PC-3 (cell line): ENCODE measurements at regions not wholly inside any gene's neighbourhood (a gene's known extent, or its start where the extent isn't known, plus 50 kb on each side); places are given as distances from the start of the nearest gene placed in this dataset.

Source experiments
- ATAC-seq: fragments of 200-7000 bp; cut with Tn5 transposase; 2 replicates; pipeline ENCODE4 v1.9.1; 2020; ENCODE audit warnings: mild to moderate bottlenecking, moderate library complexity
- BruUV-seq: library from RNA; stranded (reverse); fragments of 400-500 nt; replicated peaks from 2 replicates; lab custom pipeline; 2021; lab: Mats Ljungman, UMichigan
- CTCF ChIA-PET: fragments of 300-600 bp; sonication (Branson Sonifier 250); formaldehyde crosslinking; loops from one replicate; lab custom pipeline; 2022; ENCODE audit warnings: antibody characterized with exemption; lab: Charles Lee
- POLR2A ChIA-PET: fragments of 300-600 bp; sonication (Branson Sonifier 250); formaldehyde crosslinking; loops from one replicate; lab custom pipeline; 2022; ENCODE audit warnings: antibody characterized with exemption; ENCODE audit not compliant: unreplicated experiment; lab: Charles Lee
- DNase-seq: peaks from one replicate; pipeline ENCODE4 v3.0.0-alpha.2; 2015
- H2AFZ ChIP-seq: fragments of 300-600 bp; sonication (generic); 2 replicates; pipeline ENCODE4 v1.6.0; 2016; ENCODE audit warnings: antibody characterized with exemption, low read length
- H3F3A ChIP-seq: fragments of 300-600 bp; sonication (generic); one replicate; pipeline ENCODE4 v1.6.0; 2017; ENCODE audit warnings: antibody characterized with exemption, low read length, control low read depth, mild to moderate bottlenecking; ENCODE audit not compliant: unreplicated experiment
- H3K27ac ChIP-seq: fragments of 300-600 bp; sonication (generic); 2 replicates; pipeline ENCODE4 v1.5.1; 2016; ENCODE audit warnings: mild to moderate bottlenecking, low read length
- H3K27me3 ChIP-seq: fragments of 300-600 bp; sonication (generic); 2 replicates; pipeline ENCODE4 v1.6.1; 2016; ENCODE audit warnings: low read length, mixed read lengths
- H3K36me3 ChIP-seq: fragments of 300-600 bp; sonication (generic); 2 replicates; pipeline ENCODE4 v1.6.1; 2016; ENCODE audit warnings: low read depth, mixed run types, low read length, mixed read lengths
- H3K4me1 ChIP-seq: fragments of 300-600 bp; sonication (generic); 2 replicates; pipeline ENCODE4 v1.5.1; 2016; ENCODE audit warnings: low read length; ENCODE audit not compliant: insufficient read depth
- H3K4me2 ChIP-seq: fragments of 300-600 bp; sonication (generic); 2 replicates; pipeline ENCODE4 v1.6.0; 2016; ENCODE audit warnings: low read length
- H3K4me3 ChIP-seq: fragments of 300-600 bp; sonication (generic); 2 replicates; pipeline ENCODE4 v1.5.1; 2016; ENCODE audit warnings: mild to moderate bottlenecking, low read length, mixed read lengths
- H3K79me2 ChIP-seq: fragments of 300-600 bp; sonication (generic); 2 replicates; pipeline ENCODE4 v1.6.1; 2017; ENCODE audit warnings: low read length, mixed read lengths
- H3K9ac ChIP-seq: fragments of 300-600 bp; sonication (generic); 2 replicates; pipeline ENCODE4 v1.6.0; 2016; ENCODE audit warnings: mild to moderate bottlenecking, low read length
- H3K9me2 ChIP-seq: fragments of 300-600 bp; sonication (generic); replicated peaks from 2 replicates; pipeline ENCODE4 v1.6.1; 2016; ENCODE audit warnings: mixed run types, low read length, mixed read lengths
- H3K9me3 ChIP-seq: fragments of 300-600 bp; sonication (generic); 2 replicates; pipeline ENCODE4 v1.6.1; 2016; ENCODE audit warnings: low read length, mixed read lengths
- H4K20me1 ChIP-seq: fragments of 300-600 bp; sonication (generic); 2 replicates; pipeline ENCODE4 v1.6.1; 2016; ENCODE audit warnings: low read length, mixed read lengths
- EZH2 ChIP-seq: fragments of 300-600 bp; sonication (generic); IDR thresholded peaks from one replicate; pipeline ENCODE4 v1.6.1; 2017; ENCODE audit warnings: antibody characterized with exemption, mild to moderate bottlenecking, low read length; ENCODE audit not compliant: unreplicated experiment
- EZH2phosphoT487 ChIP-seq: fragments of 300-600 bp; sonication (generic); IDR thresholded peaks from 2 replicates; pipeline ENCODE4 v1.6.1; 2018; ENCODE audit warnings: mild to moderate bottlenecking, antibody characterized with exemption, low read length, borderline replicate concordance
- intact Hi-C: fragments of 100-400 bp; cut with micrococcal nuclease; formaldehyde crosslinking; loops from 2 replicates; pipeline ENCODE4 v1.9.0; 2023
- TF ChIP-seq, protein P1 (sequence below): fragments of 300-600 bp; sonication (generic); conservative IDR thresholded peaks from 2 replicates; pipeline ENCODE4 v1.5.1; 2017; ENCODE audit warnings: antibody characterized with exemption, low read depth, mild to moderate bottlenecking, low read length

DNA sequence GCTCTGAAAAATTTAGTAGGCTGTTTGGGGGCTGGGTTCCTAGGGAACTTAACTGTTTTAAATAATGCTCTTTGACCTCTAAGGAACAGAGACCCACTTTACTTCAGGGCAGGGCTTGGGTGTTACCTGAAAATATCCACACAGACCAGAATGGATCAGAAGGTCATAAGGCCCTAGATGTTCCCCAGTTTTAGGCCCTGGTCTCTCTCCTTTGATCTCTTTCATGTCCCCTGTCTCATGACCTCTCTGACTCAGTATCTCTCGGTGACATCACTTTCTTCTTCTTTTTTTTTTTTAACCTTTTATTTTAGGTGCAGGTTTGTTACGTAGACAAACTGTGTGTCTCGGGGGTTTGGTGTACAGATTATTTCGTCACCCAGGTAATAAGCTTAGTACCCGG is 272.1 kb upstream of the SGK1 start:
- intact Hi-C loops, result no loop called here
- DNase-seq, result no peak
- no peaks in the 10 kb centered on the region for H3K27me3 ChIP-seq
- no peaks in the 10 kb centered on the region for H3K79me2 ChIP-seq
- peak overlapping the region; percentile 98 for H3K27ac ChIP-seq
- H3K9me3 ChIP-seq, result no peaks in the 10 kb centered on the region
- H3K9ac ChIP-seq, result peak overlapping the region; percentile 86
- H3K4me2 ChIP-seq, result peak overlapping the region; percentile 65; the same call in 1 of the 2 replicates
- CTCF ChIA-PET, result no interaction called here
- peaks cover 15% of the 10 kb centered on the region for H3K4me1 ChIP-seq
- H4K20me1 ChIP-seq, result no peaks in the 10 kb centered on the region
- POLR2A ChIA-PET, result no interaction called here
- H2AFZ ChIP-seq, result 0 out of 2 replicates have a peak overlapping the region, but pooled peaks have one; percentile 14
- H3K9me2 ChIP-seq, result no peaks in the 10 kb centered on the region
- TF ChIP-seq EZH2 (no peak), EZH2phosphoT487 (no peak)
- TF ChIP-seq, protein P1, sequence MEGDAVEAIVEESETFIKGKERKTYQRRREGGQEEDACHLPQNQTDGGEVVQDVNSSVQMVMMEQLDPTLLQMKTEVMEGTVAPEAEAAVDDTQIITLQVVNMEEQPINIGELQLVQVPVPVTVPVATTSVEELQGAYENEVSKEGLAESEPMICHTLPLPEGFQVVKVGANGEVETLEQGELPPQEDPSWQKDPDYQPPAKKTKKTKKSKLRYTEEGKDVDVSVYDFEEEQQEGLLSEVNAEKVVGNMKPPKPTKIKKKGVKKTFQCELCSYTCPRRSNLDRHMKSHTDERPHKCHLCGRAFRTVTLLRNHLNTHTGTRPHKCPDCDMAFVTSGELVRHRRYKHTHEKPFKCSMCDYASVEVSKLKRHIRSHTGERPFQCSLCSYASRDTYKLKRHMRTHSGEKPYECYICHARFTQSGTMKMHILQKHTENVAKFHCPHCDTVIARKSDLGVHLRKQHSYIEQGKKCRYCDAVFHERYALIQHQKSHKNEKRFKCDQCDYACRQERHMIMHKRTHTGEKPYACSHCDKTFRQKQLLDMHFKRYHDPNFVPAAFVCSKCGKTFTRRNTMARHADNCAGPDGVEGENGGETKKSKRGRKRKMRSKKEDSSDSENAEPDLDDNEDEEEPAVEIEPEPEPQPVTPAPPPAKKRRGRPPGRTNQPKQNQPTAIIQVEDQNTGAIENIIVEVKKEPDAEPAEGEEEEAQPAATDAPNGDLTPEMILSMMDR, result no peak
- no peaks in the 10 kb centered on the region for H3F3A ChIP-seq
- BruUV-seq, result no TSS peak
- H3K4me3 ChIP-seq, result no peak overlapping the region
- ATAC-seq, result no peak
- no peaks in the 10 kb centered on the region for H3K36me3 ChIP-seq

DNA sequence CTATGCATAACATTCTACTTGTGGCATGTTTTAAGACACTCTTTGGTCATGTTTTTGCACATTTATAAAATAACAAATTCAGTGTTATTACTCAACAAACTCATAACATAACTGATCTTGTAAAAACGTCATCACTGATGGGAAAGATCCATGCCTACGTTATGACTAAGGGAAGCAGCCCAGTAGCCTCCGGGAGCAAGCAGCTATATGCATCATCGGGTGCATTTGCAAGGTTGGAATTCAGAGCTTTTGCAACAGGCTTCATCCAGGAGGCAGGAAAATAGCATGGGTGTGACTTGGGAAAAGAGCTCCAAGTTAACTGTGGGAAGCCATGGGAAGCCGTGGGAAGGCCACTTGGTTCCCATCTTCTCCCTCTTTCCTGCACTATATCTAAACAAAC is 271.6 kb upstream of the SGK1 start:
- Histone ChIP-seq H3K36me3 (no peaks in the 10 kb centered on the region), H3F3A (no peaks in the 10 kb centered on the region), H3K9ac (peak overlapping the region; percentile 86), H3K4me2 (peak overlapping the region; percentile 65; the same call in 1 of the 2 replicates), H3K4me3 (no peak overlapping the region), H3K27ac (peak overlapping the region; percentile 98), H4K20me1 (no peaks in the 10 kb centered on the region), H2AFZ (0 out of 2 replicates have a peak overlapping the region, but pooled peaks have one; percentile 14), H3K9me3 (no peaks in the 10 kb centered on the region), H3K79me2 (no peaks in the 10 kb centered on the region), H3K27me3 (no peaks in the 10 kb centered on the region), H3K9me2 (no peaks in the 10 kb centered on the region), H3K4me1 (peaks cover 15% of the 10 kb centered on the region)
- no TSS peak for BruUV-seq
- intact Hi-C loops, result no loop called here
- ATAC-seq (peak; percentile 93), DNase-seq (peak; percentile 89)
- ChIA-PET CTCF (no interaction called here), POLR2A (no interaction called here)
- TF ChIP-seq EZH2, result no peak
- no peak for TF ChIP-seq EZH2phosphoT487
- TF ChIP-seq, protein P1, result no peak

DNA sequence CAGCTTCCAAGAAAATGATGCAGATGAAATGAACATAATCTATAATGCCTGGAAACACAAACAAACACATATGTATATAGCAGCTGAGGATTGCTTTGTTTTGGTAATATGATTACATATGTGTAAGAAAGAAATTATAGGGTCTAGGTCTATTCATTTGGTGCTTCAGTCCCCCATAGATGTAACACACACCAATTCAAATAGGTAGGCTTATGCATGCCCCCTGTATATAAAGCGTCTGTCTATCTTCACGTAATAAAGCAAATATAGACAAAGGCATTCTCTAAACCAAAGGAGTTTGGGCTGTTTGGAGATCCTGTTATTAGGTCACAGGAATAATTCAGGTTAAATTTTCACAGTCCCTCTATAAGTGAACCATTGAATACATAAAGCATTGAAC is 270.4 kb upstream of the SGK1 start:
- ATAC-seq (no peak), DNase-seq (no peak)
- Histone ChIP-seq H3K4me1 (peaks cover 15% of the 10 kb centered on the region), H3K4me3 (no peak overlapping the region), H4K20me1 (no peaks in the 10 kb centered on the region), H2AFZ (no peak overlapping the region), H3K79me2 (no peaks in the 10 kb centered on the region), H3K4me2 (no peak overlapping the region), H3K27me3 (no peaks in the 10 kb centered on the region), H3K9ac (no peak overlapping the region; the same call in 1 of the 2 replicates), H3K9me3 (no peaks in the 10 kb centered on the region), H3K9me2 (no peaks in the 10 kb centered on the region), H3K27ac (peak overlapping the region; percentile 98; the same call in 1 of the 2 replicates), H3K36me3 (no peaks in the 10 kb centered on the region), H3F3A (no peaks in the 10 kb centered on the region)
- BruUV-seq, result no TSS peak
- ChIA-PET CTCF (no interaction called here), POLR2A (no interaction called here)
- intact Hi-C loops, result no loop called here
- TF ChIP-seq EZH2phosphoT487 (no peak), EZH2 (no peak)
